Breast epithelium (tissue), 3 donors: ENCODE measurements at regions not wholly inside any gene's neighbourhood (a gene's known extent, or its start where the extent isn't known, plus 50 kb on each side); places are given as distances from the start of the nearest gene placed in this dataset.

Source experiments
- CTCF ChIP-seq, 3 donors: fragments of 450-650 bp; IDR thresholded peaks; one replicate each; pipeline ENCODE4 v1.5.1; 2016 to 2017; ENCODE audit warnings: antibody characterized with exemption in 3 of 3, mild to moderate bottlenecking in 3 of 3, moderate library complexity in 3 of 3
- POLR2A ChIP-seq: fragments of 450-650 bp; IDR thresholded peaks from one replicate; pipeline ENCODE4 v1.6.1; 2016; ENCODE audit warnings: antibody characterized with exemption, mild to moderate bottlenecking, moderate library complexity
- POLR2AphosphoS5 ChIP-seq, 3 donors: sonication (generic); formaldehyde crosslinking; IDR thresholded peaks; one replicate each; pipeline ENCODE4 v1.6.1; 2017; ENCODE audit warnings: antibody characterized with exemption in 3 of 3

DNA sequence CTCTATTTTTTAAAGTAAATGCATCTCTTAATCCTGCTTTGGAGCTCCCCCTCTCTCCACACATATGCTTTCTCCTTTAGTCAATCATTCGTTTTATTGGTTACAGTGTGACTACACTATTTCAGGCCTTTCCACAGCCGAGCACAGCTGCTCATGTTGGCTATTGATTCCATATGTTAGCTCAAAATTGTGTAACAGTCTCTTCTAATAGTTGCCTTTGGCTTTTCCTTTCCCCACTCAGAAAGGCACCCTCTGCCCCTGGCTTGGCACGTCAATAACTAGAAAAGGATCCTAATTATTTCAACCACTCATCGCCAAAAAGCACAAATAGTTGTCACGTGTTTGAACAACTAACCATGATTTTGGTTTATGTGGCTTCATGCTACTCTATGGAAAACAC is 410.3 kb upstream of the SLC35B3 start:
- no peak for TF ChIP-seq CTCF (IDR thresholded peaks at IDR 0.05)
- no peak for TF ChIP-seq POLR2AphosphoS5 (IDR thresholded peaks at IDR 0.05)
- TF ChIP-seq POLR2A = no peak
